HG02623 (cell line): ENCODE measurements at regions not wholly inside any gene's neighbourhood (a gene's known extent, or its start where the extent isn't known, plus 50 kb on each side); places are given as distances from the start of the nearest gene placed in this dataset.
"Not testable (repeated sequence)": the region's sequence is repeated elsewhere in the genome, so short reads cannot be mapped to it uniquely, and the experiment has no call there.

Experiments used
- ATAC-seq: cut with Tn5 transposase; IDR thresholded peaks from one replicate; pipeline ENCODE4 v1.9.1; 2021; ENCODE audit warnings: moderate library complexity; ENCODE audit not compliant: unreplicated experiment

DNA sequence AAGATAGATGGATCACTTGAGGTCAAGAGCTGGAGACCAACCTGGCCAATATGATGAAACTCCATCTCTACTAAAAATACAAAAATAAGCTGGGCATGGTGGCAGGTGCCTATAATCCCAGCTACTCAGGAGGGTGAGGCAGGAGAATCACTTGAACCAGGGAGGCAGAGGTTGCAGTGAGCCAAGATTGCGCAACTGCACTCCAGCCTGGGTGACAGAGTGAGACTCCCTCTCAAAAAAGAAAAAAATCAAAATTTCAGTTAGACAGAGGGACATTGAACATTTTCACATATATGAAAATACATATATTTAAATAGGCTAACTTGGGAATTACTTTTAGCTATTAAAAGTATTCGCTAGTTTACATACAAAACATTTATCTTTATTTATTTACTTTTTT is 293.6 kb upstream of the KCNH7 start:
- ATAC-seq, result not testable (repeated sequence)

DNA sequence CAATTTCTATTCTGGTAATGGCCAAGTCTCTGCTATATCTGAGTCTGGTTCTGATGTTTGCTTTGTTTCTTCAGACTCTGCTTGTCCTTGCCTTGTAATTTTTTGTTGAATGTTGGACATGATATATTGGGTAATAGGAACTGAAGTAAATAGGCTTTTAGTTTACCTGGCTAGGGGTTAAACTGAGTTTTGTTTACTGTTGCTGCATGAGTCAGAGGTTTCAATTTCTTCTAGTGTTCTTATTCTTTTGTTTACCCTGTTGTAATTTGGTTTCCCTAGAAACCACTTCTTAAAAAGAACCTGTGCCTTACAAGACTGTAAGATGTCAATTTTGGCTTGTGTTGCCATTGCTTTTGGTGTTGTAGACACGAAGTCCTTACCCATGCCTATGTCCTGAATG is 285.0 kb upstream of the KCNH7 start:
- ATAC-seq, result no peak

DNA sequence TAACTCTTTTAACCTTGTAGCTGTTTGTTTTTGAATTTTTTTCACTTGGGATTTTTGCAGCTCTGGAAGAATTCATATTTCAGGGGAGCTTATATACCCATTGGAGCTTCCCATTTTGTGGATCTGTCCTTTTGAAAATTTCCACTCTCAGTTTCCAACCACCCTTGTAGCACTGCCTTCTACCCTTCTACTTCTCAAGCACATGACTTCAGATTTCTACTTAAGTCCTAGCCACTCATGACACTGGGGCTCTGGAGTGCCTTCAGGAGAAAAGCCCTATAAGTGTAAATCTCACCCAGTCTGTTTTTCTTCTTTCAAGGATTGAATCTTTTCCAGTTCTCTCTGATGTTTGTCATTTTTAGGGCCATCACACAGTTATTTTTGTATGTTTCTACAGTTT is 283.7 kb upstream of the KCNH7 start:
- ATAC-seq, result no peak

DNA sequence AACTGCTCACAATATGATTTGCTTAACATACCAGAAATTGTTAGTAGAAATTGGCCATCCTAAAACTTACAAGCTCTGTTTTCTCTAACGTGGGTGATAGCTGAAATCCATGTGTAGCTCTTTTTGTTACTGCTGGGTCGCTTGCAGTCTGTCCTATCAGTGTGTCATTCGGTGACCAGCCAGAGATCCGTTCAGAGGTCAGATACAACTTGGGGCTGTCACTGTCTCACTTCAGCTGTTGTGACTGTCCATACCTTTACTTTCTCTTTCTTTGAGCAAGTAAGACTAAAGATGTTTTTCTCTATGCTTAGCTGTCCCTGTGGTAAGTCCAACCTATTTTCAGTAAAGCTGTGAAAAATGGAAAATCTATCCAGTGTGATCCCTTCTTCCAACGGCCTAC is 282.9 kb upstream of the KCNH7 start:
- ATAC-seq, result no peak

DNA sequence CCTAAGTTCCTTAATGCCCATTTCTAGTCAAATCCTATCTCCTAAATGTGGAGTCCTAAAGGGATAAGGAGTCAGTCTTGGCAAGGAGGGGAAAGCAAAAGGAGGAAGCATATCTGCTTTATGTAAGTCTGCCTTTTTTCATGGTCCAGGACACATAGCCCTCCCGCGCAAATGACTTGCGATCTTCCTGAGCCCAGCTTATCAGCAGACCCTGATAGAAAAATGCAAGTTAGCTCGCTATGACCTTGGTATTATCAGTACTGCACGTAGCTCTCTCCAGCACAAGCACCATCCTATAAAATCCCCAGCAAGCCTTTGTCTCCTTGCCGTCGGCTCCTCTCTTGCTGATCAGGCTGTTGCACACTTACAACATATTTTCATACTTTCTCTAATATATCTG is 281.4 kb upstream of the KCNH7 start:
- no peak for ATAC-seq

DNA sequence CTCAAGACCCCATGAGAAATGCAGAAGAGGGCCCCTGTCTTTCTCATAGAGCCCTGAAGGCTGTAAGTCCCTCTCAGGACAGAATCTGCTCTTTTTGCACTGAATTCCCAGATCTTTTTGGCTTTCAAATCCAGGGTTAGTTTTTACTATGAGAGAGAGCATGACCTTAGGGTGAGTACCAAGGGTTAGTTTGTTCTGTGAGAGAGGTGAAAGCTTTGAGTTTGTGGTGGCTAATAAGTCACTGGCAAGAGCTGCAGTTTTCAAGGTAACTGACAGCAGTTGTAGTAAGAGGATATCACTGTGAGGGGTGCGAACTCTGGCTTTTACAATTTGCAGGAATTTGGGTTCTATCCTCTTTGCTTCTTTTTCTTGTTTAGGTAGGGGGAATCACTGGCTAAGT is 248.4 kb upstream of the KCNH7 start:
- no peak for ATAC-seq

DNA sequence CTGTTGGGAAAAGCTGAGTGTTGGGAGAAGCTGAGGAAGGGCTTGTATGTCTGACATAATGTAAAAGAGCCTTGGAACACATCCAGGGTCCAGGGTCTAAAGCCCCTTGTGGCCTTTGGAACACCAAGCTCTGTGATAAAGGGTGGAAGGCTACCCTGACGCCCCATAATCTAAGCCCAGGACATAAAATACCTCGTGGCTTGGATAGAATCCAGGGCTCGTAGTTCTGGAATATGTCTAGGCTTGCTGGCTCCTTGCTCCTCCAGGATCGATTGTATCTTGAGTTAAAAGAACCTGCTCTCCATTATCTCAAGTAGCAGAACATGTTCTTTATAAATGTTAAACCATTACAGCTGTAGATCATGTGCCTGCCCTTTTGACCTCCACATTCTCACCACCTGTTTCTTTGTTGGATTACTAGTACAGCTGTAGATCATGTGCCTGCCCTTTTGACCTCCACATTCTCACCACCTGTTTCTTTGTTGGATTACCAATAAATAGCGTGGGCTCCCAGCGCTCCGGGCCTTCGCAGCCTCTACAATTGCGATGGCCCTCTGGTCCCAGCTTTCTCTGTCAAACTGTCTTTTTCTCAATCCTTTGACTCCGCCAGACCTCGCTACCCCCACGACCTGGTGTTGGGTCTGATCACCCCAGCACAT is 246.9 kb upstream of the KCNH7 start:
- ATAC-seq, result not testable (repeated sequence)

DNA sequence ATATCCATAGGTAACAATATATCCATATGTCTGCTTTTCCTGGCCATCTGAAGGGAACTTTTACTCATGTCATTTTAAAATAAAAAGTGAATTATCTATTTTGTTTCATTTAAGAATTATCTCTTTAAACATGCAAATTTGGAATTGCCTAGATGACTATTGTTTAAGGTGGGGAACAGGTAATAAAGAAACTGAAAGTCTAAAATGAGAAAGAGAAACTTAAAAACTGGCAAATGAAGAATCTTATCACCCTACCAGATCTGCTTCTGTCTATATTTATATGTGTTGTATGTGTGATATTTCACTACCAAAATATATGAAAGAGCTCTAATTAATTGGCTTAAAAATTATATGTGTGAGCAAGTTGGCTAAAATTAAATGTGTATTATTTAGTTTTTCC is 243.2 kb upstream of the KCNH7 start:
- ATAC-seq, result no peak

DNA sequence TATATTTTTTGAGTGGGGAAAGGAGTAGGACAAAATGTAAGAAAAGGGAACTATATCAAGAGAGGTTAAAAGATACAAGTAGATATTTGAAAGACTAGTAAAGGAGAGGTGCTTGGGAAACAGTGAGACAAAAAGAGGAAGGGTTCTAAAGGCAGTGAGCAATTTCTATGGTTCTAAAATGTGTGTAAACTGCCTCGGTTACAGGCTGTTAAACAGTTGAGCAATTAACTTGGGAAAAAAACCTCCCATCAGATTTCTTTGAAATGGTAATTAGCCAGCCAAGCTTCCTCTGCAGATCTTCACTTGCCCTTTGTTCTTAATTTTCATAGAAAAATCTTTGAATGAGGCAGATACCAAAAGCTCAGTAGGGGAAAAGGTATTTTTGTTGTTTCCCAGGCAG is 238.7 kb upstream of the KCNH7 start:
- no peak for ATAC-seq

DNA sequence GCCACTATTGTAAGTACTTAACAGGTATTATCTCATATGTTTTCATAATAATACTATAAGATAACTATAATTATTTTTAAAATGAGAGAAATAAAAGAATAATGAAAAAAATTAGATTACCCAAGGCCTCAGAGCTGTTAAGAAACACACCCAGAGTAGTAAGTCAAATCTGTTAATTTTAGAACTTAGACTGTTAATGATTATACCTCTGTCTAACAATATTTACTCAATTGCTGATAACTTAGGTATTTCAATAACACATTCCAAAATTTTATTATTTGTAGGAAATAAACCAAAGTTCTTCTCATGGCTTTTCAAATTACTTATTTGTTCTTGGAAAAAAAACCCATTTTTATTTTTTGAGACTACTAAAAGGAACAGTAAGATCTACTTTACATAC is 227.5 kb upstream of the KCNH7 start:
- ATAC-seq, result no peak

DNA sequence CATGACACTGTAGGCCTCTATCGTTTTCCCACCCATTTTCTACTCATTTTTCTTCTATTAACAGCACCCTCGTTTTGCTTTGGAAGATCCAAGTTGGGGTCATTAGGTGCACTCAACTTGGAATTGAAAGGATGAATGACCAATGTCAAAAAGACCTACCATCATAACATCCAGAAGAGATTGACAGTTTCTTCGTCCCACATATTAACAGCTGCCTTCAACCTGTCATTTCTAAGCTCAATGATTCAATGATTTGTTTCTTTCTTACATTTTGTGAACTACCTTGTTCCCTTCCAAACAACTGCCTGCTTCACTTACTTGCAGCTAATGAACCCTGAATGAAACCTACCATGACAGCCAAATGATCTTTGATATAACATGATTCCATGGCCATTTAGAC is 224.0 kb upstream of the KCNH7 start:
- no peak for ATAC-seq

DNA sequence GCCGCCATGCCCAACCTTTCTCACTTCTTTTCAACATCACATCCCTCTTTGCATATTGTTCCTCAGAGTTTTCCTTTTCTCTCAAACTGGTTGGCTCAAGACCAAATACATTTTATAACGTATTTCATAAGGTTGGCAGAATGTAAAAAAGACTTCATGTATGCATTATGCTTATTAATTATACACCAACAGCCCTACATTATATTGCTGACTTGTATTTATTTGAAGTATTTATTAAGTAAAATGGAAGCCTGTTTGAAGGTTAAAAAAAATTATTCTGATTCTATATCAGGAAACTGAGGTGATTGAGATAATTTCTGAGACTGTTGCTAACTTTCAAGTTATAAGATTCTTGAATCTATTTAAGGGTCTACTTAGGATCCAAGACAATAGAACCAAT is 208.0 kb upstream of the KCNH7 start:
- no peak for ATAC-seq

DNA sequence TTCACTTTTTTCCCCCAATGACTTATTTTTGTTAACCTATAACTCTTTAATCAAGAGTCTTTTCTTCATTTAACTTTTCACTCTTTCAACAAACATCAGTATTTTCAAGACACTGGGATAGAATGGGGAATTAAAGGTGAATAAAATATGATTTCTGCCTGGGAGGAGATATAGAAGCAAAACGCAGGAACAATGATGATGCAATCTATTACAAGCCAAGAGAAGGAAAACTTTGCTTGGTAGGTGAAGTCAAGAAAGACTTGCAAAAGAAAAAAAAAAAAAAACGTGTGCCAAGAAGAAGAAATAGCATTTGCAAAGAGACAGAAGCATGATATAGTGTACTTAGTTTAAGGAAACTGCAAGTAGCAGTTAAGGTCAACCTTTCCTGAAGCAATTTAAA is 207.3 kb upstream of the KCNH7 start:
- ATAC-seq, result no peak

DNA sequence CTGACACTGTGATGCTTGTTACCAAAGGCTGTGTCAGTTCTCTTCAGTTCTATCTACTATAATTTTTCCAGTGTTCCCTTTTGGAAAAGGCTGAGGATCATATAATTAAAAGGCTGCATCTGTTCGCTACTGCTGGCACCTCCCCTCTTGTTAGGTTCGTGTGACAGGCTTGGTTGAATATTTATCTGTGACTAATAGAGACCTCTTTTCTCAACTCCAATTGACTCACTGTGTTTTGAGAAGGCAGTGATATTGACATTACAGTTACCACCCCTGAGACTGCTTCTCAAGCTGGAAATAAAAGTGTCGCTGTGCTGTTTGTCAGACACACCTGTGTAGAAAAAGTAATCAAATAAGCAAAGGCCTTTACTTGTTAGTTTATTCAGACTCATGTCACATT is 205.5 kb upstream of the KCNH7 start:
- no peak for ATAC-seq

DNA sequence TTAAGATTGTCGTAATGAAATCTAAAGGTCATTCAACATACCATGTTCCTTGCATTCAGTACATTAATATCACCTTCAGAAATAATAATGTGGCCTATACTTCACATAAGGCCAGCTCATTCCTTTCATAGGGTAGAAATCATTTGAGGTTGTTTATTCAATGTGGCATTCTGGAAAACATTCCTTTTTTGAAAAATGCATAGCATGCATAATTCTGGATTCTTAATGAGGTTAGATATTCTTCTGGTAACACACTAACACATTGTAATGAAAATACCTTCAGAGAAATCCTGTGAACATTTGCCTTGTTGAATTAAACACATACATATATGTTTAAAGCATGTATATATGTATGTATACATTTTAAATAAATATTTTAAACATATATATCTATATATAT is 204.6 kb upstream of the KCNH7 start:
- no peak for ATAC-seq

DNA sequence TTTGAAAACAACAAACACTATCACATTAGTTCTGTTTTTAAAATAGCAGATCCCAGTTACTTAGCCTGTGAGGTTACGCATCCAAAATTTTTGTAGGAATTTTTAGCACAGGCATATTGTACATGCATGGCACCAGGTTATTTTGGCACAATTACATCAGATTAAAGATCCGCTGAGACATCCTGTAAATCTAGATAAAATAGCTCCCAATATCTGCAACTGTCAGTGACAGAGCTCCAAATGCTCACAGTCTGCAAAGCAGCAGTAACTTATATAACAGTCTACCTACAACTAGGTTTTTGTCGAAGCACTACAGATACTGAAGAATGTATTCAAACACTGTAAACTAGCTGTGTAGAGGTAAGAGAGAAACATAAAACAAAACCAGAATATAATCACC is 200.7 kb upstream of the KCNH7 start:
- ATAC-seq, result no peak

DNA sequence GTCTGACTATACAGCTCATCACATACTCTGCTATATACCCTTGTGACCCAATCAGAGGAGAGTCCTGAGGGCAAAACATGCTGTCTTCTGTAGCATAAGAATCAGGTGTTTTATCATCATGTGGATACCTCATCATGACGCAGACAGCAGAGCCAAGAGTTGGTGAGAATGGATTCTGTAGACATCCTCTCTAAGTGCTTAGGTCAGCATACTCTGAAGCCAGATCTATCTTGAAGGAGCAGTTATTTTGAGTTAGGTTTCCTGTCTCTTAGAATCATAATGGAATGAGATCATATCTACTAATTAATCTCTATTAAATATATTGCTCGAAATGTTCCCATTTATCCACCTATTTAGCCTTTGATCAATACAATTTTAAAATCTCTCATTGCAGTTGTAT is 190.2 kb upstream of the KCNH7 start:
- ATAC-seq, result no peak

DNA sequence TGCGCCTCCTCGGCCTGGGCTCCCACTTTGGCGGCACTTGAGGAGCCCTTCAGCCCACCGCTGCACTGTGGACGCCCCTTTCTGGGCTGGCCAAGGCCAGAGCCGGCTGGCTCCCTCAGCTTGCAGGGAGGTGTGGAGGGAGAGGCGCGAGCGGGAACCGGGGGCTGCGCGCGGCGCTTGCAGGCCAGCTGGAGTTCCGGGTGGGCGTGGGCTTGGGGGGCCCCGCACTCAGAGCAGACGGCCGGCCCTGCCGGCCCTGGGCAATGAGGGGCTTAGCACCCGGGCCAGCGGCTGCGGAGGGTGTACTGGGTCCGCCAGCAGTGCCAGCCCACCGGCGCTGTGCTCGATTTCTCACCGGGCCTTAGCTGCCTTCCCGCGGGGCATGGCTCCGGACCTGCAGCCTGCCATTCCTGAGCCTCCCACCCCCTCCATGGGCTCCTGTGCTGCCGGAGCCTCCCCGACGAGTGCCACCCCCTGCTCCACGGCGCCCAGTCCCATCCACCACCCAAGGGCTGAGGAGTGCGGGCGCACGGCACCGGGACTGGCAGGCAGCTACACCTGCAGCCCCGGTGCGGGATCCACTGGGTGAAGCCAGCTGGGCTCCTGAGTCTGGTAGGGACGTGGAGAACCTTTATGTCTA is 187.7 kb upstream of the KCNH7 start:
- ATAC-seq, result not testable (repeated sequence)

DNA sequence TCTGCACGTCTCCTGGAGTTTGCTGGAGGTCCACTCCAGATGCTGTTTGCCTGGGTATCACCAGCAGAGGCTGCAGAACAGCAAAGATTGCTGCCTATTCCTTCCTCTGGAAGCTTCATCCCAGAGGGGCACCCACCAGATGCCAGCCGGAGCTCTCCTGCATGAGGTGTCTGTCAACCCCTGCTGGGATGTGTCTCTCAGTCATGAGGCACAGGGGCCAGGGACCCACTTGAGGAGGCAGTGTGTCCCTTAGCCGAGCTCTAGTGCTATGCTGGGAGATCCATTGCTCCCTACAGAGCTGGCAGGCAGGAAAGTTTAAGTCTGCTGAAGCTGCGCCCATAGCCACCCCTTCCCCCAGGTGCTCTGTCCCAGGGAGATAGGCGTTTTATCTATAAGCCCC is 178.3 kb upstream of the KCNH7 start:
- not testable (repeated sequence) for ATAC-seq

DNA sequence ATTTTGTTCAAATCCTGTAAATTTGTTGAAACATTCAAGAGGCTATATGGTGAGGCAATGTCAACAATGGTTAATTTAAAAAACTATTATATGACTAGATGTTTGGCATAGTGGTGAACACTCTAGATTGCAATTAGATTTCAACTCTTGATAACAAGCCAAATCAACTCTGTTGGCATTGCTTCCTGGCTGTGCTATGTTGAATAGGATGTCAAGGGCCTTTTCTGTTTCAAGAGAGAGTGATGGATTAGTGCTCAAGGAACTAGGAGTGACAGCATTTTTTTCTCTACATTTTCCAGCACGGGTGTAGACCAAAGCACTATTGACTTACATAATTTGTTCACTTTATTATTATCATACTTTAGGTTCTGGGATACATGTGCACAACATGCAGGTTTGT is 172.4 kb upstream of the KCNH7 start:
- ATAC-seq, result no peak

DNA sequence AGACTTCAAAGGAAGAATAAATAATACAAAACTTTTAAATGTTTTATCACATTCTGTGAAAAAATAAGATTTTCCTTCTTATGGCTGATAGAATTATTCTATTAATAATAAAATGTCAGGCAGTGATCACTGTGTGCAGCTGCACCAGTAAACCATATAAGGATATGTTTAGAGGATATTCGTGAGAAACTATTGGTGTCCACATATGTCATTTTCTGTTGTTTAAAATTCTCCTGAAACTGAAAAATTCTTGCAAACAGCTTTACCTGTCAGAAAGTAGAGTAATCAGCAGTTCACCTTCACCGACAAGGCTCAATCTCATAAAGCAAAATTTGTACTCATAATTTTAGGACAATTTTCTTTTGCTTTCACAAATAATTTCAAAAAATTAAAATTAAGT is 170.1 kb upstream of the KCNH7 start:
- ATAC-seq, result no peak

DNA sequence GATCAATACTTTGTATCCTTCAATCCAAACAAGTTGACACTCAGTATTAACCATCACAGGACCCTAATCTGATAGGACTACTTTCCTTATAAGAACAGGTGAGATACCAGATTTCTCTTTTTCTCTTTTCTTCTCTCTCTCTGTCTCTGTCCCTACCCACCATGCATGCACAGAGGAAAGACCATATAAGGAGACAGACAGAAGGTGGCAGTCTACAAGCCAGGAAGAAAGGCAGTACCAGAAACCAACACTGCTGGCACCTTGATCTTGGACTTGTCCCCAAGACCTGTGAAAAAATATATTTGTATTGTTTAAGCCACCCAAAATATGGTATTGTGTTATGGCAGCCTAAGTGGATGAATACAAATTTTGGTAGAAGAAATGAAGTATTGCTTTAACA is 156.2 kb upstream of the KCNH7 start:
- ATAC-seq, result no peak

DNA sequence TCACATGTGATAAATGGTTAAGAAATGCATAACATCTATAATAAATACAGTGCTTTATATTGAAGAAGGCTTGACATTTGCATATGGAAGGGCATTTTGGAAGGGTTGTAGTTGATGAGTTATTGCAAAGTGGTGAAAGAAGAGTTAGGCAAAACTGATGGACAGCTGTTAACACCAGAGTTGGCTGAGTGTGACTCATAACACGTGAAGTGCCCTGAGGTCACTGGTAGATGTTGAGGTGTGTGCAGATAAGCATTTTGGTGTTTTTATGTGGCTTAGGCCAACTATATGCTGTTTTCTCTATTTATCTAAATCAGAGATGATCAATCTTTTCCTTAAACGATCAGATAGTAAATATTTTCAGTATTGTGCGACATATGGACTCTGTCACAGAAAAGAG is 154.3 kb upstream of the KCNH7 start:
- ATAC-seq, result no peak
